HG03354 (cell line): ENCODE measurements at regions not wholly inside any gene's neighbourhood (a gene's known extent, or its start where the extent isn't known, plus 50 kb on each side); places are given as distances from the start of the nearest gene placed in this dataset.

Source experiments
- ATAC-seq: cut with Tn5 transposase; IDR thresholded peaks from one replicate; pipeline ENCODE4 v1.9.1; 2021; ENCODE audit warnings: mild to moderate bottlenecking; ENCODE audit not compliant: unreplicated experiment, poor library complexity, severe bottlenecking

GRCh38 chr6:133040803-133041419 lies 200.2 kb upstream of the EYA4 start:
- no peak for ATAC-seq

- no peak for ATAC-seq
Measured at GRCh38 chr6:133042550-133043120, 198.5 kb upstream of the EYA4 start.

- no peak for ATAC-seq
Measured at GRCh38 chr6:133046576-133046975, 194.6 kb upstream of the EYA4 start.

GRCh38 chr6:133047065-133047665 lies 194.0 kb upstream of the EYA4 start:
- no peak for ATAC-seq

GRCh38 chr6:133047706-133048105 lies 193.5 kb upstream of the EYA4 start:
- no peak for ATAC-seq

- no peak for ATAC-seq
Measured at GRCh38 chr6:133051240-133051639, 189.9 kb upstream of the EYA4 start.

GRCh38 chr6:133052465-133052864 lies 188.7 kb upstream of the EYA4 start:
- ATAC-seq: no peak

- no peak for ATAC-seq
Measured at GRCh38 chr6:133055441-133055966, 185.7 kb upstream of the EYA4 start.

- ATAC-seq: no peak
Measured at GRCh38 chr6:133057352-133057751, 183.8 kb upstream of the EYA4 start.

- ATAC-seq: no peak
Measured at GRCh38 chr6:133062077-133062476, 179.1 kb upstream of the EYA4 start.

GRCh38 chr6:133062696-133063306 lies 178.4 kb upstream of the EYA4 start:
- no peak for ATAC-seq

GRCh38 chr6:133067960-133068359 lies 173.2 kb upstream of the EYA4 start:
- no peak for ATAC-seq

- no peak for ATAC-seq
Measured at GRCh38 chr6:133070410-133071043, 170.6 kb upstream of the EYA4 start.

GRCh38 chr6:133079901-133080300 lies 161.3 kb upstream of the EYA4 start:
- ATAC-seq: no peak

GRCh38 chr6:133083248-133083967 lies 157.7 kb upstream of the EYA4 start:
- ATAC-seq: no peak

- no peak for ATAC-seq
Measured at GRCh38 chr6:133085471-133085870, 155.7 kb upstream of the EYA4 start.

- ATAC-seq: no peak
Measured at GRCh38 chr6:133085896-133086295, 155.3 kb upstream of the EYA4 start.

- ATAC-seq: no peak
Measured at GRCh38 chr6:133088931-133089695, 152.0 kb upstream of the EYA4 start.

- ATAC-seq: no peak
Measured at GRCh38 chr6:133092199-133092598, 149.0 kb upstream of the EYA4 start.
